GM12872 (cell line): ENCODE measurements at regions not wholly inside any gene's neighbourhood (a gene's known extent, or its start where the extent isn't known, plus 50 kb on each side); places are given as distances from the start of the nearest gene placed in this dataset.

ENCODE experiments used
- CTCF ChIP-seq: IDR thresholded peaks from 3 replicates; pipeline ENCODE4 v1.5.1; 2011; ENCODE audit warnings: low read depth, mild to moderate bottlenecking, low read length, moderate library complexity; ENCODE audit not compliant: insufficient read depth

GRCh38 chr6:14786455-14786854 lies 459.4 kb upstream of the JARID2 start:
- no peak for TF ChIP-seq CTCF

GRCh38 chr6:14787250-14787649 lies 458.6 kb upstream of the JARID2 start:
- TF ChIP-seq CTCF, result no peak

DNA sequence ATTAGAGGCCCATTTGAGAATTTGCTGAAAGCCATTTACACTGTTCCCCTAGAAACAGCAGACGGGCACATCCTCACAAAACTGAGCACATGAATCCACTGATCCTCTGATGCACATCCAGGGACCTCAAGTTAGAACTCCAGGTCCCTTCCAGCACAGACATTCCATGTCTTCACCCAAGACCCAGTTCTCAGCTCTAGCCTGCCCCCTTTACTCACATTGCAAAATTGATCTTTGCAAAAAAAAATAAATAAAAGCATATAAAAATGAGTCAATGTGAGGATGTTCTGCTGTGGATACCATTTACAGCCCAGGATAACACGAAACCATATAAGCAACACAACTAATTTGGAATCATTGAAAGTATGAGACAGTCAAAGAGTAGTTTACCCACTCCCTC lies 458.2 kb upstream of the JARID2 start:
- TF ChIP-seq CTCF, result no peak

DNA sequence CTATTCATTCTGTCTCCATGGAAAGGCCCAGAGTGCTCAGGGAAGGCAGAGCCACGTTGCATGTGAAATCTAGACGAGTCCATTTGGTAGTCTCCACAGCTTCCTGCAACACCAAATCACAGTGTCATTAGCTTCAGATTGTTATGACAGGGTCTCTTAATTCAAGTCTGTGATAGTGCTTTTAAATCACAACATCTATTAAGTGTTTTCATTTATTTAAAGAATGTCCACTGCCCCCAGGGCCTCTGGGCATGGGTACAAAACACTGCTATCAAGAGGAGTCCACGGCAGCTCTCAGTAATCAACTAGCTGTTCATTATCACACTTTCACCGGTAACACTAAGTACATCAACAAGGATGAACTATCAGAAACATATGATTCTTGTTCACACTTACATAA lies 455.9 kb upstream of the JARID2 start:
- no peak for TF ChIP-seq CTCF

DNA sequence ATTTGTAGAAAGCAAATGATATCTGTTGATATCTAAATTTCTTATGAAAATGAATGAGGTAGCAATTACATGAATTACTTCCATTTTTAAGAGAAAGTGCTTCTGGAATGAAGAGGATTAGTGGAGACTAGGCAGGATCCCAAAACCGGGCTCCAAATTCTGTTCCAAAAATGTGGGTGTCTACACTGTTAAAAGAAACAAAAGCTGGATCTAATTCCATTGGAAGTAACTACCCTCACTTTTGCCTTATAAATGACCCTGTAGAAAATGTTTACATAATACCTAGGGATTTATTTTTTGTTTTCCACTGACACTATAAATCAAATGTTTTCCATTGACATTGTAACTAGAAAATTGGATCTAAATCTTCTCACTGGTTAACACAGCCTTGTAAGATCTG lies 454.9 kb upstream of the JARID2 start:
- no peak for TF ChIP-seq CTCF

- TF ChIP-seq CTCF, result no peak
These were observed 454.3 kb upstream of the JARID2 start for GRCh38 chr6:14791526-14791925.

GRCh38 chr6:14792118-14792955 lies 453.5 kb upstream of the JARID2 start:
- TF ChIP-seq CTCF, result no peak

GRCh38 chr6:14795451-14795850 lies 450.4 kb upstream of the JARID2 start:
- TF ChIP-seq CTCF, result no peak
